ENCODE measurements at regions not wholly inside any gene's neighbourhood (a gene's known extent, or its start where the extent isn't known, plus 50 kb on each side); places are given as distances from the start of the nearest gene placed in this dataset.

GRCh38 chr18:66325251-66325650 is 278.6 kb downstream of the CDH19 start:
- TF ChIP-seq EZH2 (IDR thresholded peaks at IDR 0.05) (no peak), POLR2AphosphoS5 (IDR thresholded peaks at IDR 0.05; ENCODE audit: borderline replicate concordance, low read depth, low read length) (no peak), FOXP2 (optimal IDR thresholded peaks at IDR 0.05; ENCODE audit: control extremely low read depth, extremely low read length, insufficient read depth) (no peak)
- no peak for DNase-seq (ENCODE audit: low read depth, low spot score)
- no peaks in the 10 kb centered on the region for H3K9me3 ChIP-seq (ENCODE audit: low read depth, low read length)
- no peak overlapping the region for H3K4me3 ChIP-seq
- H3K36me3 ChIP-seq (ENCODE audit: insufficient read depth, low read length), result no peaks in the 10 kb centered on the region
- no peak overlapping the region for H3K27ac ChIP-seq
- no peak overlapping the region for H3K9ac ChIP-seq (ENCODE audit: insufficient read length)

DNA sequence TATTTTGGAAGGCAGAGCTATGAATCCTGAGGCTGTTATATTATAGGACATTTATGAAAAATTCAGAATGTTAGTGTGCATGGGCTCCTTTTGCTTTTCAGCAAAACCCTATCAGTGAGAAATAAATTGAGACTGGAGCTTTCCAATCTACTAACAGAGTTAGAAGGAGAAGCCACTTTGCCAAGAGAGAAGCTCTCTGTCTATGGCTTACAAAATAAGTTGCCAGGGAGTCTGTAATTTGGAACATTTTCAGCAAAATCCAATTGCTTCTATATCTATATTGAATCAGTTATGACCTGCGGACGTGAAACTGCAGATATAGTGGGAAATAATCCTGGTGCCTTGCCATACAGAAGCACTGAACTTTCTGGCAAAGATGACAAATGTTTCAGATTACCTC is 279.3 kb downstream of the CDH19 start:
- no peak overlapping the region for H3K27ac ChIP-seq
- H3K4me3 ChIP-seq, result no peak overlapping the region
- DNase-seq (ENCODE audit: low read depth, low spot score), result no peak
- no peak overlapping the region for H3K9ac ChIP-seq (ENCODE audit: insufficient read length)
- no peak for TF ChIP-seq FOXP2 (optimal IDR thresholded peaks at IDR 0.05; ENCODE audit: control extremely low read depth, extremely low read length, insufficient read depth)
- no peak for TF ChIP-seq EZH2 (IDR thresholded peaks at IDR 0.05)
- no peak for TF ChIP-seq POLR2AphosphoS5 (IDR thresholded peaks at IDR 0.05; ENCODE audit: borderline replicate concordance, low read depth, low read length)
- no peaks in the 10 kb centered on the region for H3K36me3 ChIP-seq (ENCODE audit: insufficient read depth, low read length)
- no peaks in the 10 kb centered on the region for H3K9me3 ChIP-seq (ENCODE audit: low read depth, low read length)

DNA sequence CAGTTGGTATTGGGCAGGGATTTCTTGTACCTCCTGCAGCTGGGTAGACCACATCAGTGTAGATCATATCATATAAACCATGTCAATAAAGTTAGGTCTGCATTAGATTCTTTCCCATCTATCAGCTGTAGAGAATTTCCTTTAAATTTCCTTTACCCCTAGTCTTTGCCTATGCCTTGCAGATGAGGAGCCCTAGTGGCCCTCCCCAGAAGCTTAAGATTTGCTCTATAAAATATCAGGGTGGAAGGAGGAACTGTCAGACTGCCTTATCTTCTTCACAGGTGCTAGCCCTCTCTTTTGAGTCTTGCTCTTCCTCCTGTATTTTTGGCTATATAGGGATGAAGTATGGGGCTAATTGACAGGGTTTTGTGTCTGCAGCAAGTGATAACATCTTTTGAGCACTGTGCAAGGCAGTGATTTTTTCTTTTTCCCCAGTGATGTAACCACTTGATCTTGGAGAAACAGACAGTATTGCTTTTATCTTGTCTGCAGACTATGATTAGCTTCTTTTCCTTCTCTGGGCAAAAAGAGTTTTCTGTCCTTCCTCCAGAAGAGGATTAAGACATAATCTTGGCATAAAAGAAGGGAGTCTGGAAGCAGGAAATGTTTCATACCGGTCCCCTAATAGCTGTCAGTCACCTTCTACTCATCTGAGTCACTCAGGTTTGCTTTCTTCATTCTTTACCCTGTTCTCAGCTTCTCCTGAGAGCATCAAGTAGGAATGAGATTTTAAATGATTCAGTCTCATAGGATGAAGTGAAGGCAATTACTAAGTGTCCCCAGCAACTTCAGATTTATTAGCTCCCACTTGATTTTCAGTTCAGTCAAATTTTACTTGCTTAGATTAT is 286.4 kb downstream of the CDH19 start:
- Histone ChIP-seq H3K9me3 (ENCODE audit: low read depth, low read length) (no peaks in the 10 kb centered on the region), H3K9ac (ENCODE audit: insufficient read length) (no peak overlapping the region), H3K36me3 (ENCODE audit: insufficient read depth, low read length) (no peaks in the 10 kb centered on the region), H3K27ac (no peak overlapping the region), H3K4me3 (no peak overlapping the region)
- no peak for TF ChIP-seq EZH2 (IDR thresholded peaks at IDR 0.05)
- TF ChIP-seq FOXP2 (optimal IDR thresholded peaks at IDR 0.05; ENCODE audit: control extremely low read depth, extremely low read length, insufficient read depth), result no peak
- DNase-seq (ENCODE audit: low read depth, low spot score), result no peak

DNA sequence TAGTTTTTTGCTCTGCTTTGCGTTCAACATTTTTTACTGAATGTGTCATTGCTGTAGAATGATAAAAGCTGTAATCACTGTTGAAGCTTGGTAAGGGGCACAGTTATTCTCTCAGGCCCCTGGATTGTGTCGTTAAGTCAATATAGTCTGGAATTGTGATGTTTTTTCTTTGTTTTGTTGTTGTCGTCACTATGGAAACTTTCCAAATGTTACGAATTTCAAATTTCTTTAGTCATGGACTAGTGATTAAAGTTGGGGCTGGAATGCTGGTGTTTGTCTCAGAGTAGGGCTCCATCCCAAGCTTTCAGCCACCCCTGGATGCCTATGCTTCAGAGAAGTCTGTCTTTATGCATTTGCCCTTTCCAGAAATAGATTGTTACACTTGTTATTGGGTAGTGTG is 287.2 kb downstream of the CDH19 start:
- no peak overlapping the region for H3K4me3 ChIP-seq
- H3K27ac ChIP-seq, result no peak overlapping the region
- no peaks in the 10 kb centered on the region for H3K9me3 ChIP-seq (ENCODE audit: low read depth, low read length)
- H3K36me3 ChIP-seq (ENCODE audit: insufficient read depth, low read length), result no peaks in the 10 kb centered on the region
- TF ChIP-seq FOXP2 (optimal IDR thresholded peaks at IDR 0.05; ENCODE audit: control extremely low read depth, extremely low read length, insufficient read depth) (no peak), POLR2AphosphoS5 (IDR thresholded peaks at IDR 0.05; ENCODE audit: borderline replicate concordance, low read depth, low read length) (no peak)
- no peak overlapping the region for H3K9ac ChIP-seq (ENCODE audit: insufficient read length)
- no peak for DNase-seq (ENCODE audit: low read depth, low spot score)

GRCh38 chr18:66300141-66300540 is 303.7 kb downstream of the CDH19 start:
- no peak for TF ChIP-seq FOXP2 (optimal IDR thresholded peaks at IDR 0.05; ENCODE audit: control extremely low read depth, extremely low read length, insufficient read depth)
- no peak overlapping the region for H3K4me3 ChIP-seq

DNA sequence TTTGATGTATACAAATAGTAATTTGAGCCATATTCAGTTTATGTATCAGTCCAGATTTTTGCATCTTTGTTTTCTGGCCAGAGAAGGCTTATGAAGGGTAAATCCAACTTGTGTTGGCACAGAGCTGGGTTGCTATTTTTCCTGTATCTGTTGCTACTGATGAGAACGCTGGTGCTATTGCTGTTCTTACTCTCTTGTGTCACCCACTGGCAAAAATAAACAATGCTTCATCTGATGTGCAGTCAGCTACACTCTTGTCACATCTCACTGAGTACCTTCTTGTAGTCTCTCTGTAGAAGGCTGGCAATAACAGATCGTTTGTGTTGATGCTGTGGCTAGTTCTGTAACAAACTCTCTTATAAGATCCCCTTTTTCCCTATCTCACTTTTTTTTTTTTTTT is 323.4 kb downstream of the CDH19 start:
- TF ChIP-seq FOXP2 (optimal IDR thresholded peaks at IDR 0.05; ENCODE audit: control extremely low read depth, extremely low read length, insufficient read depth), result no peak
- no peak for TF ChIP-seq POLR2AphosphoS5 (IDR thresholded peaks at IDR 0.05; ENCODE audit: borderline replicate concordance, low read depth, low read length)
- no peak for TF ChIP-seq EZH2 (IDR thresholded peaks at IDR 0.05)
- no peak overlapping the region for H3K4me3 ChIP-seq
- H3K36me3 ChIP-seq (ENCODE audit: insufficient read depth, low read length), result no peaks in the 10 kb centered on the region

More at GRCh38 chr18:66300141-66300540, 303.7 kb downstream of the CDH19 start:
- Histone ChIP-seq H3K9ac (ENCODE audit: insufficient read length) (no peak overlapping the region), H3K27ac (no peak overlapping the region), H3K9me3 (ENCODE audit: low read depth, low read length) (no peaks in the 10 kb centered on the region), H3K36me3 (ENCODE audit: insufficient read depth, low read length) (no peaks in the 10 kb centered on the region)
- DNase-seq (ENCODE audit: low read depth, low spot score), result no peak

GRCh38 chr18:66271962-66272361 is 331.9 kb downstream of the CDH19 start:
- Histone ChIP-seq H3K9me3 (ENCODE audit: low read depth, low read length) (no peaks in the 10 kb centered on the region), H3K27ac (no peak overlapping the region), H3K36me3 (ENCODE audit: insufficient read depth, low read length) (no peaks in the 10 kb centered on the region), H3K9ac (ENCODE audit: insufficient read length) (no peak overlapping the region), H3K4me3 (no peak overlapping the region)
- TF ChIP-seq POLR2AphosphoS5 (IDR thresholded peaks at IDR 0.05; ENCODE audit: borderline replicate concordance, low read depth, low read length) (no peak), FOXP2 (optimal IDR thresholded peaks at IDR 0.05; ENCODE audit: control extremely low read depth, extremely low read length, insufficient read depth) (no peak), EZH2 (IDR thresholded peaks at IDR 0.05) (no peak)
- peak; percentile 20 for DNase-seq (ENCODE audit: low read depth, low spot score)

More for the DNA sequence above, 323.4 kb downstream of the CDH19 start:
- no peak overlapping the region for H3K9ac ChIP-seq (ENCODE audit: insufficient read length)
- H3K9me3 ChIP-seq (ENCODE audit: low read depth, low read length), result no peaks in the 10 kb centered on the region
- no peak overlapping the region for H3K27ac ChIP-seq
- no peak for DNase-seq (ENCODE audit: low read depth, low spot score)

GRCh38 chr18:66264130-66264529 is 339.8 kb downstream of the CDH19 start:
- Histone ChIP-seq H3K9me3 (ENCODE audit: low read depth, low read length) (no peaks in the 10 kb centered on the region), H3K9ac (ENCODE audit: insufficient read length) (no peak overlapping the region)
- TF ChIP-seq FOXP2 (optimal IDR thresholded peaks at IDR 0.05; ENCODE audit: control extremely low read depth, extremely low read length, insufficient read depth) (no peak), EZH2 (IDR thresholded peaks at IDR 0.05) (no peak), POLR2AphosphoS5 (IDR thresholded peaks at IDR 0.05; ENCODE audit: borderline replicate concordance, low read depth, low read length) (no peak)

DNA sequence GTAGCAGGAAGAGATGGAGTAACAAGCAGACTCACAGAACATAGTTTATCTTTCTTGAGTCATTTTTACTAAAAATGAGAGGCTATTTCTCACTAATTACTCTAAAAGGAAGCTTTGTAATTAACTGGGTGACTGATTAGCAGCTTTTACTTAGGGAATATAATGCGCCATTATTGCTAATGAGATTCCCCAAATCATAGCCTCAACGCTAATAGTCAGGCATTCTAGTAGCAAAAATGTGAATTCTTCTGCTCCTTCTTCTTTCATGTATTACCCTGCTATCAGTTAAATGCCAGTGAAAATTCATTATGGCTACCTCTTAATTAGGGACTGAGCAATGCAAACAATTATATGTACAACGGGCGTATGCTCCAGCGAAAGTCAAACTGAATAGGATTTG is 349.8 kb downstream of the CDH19 start:
- DNase-seq (ENCODE audit: low read depth, low spot score), result no peak
- no peak overlapping the region for H3K4me3 ChIP-seq
- H3K9me3 ChIP-seq (ENCODE audit: low read depth, low read length), result no peaks in the 10 kb centered on the region
- H3K9ac ChIP-seq (ENCODE audit: insufficient read length), result no peak overlapping the region
- TF ChIP-seq FOXP2 (optimal IDR thresholded peaks at IDR 0.05; ENCODE audit: control extremely low read depth, extremely low read length, insufficient read depth), result no peak
- TF ChIP-seq POLR2AphosphoS5 (IDR thresholded peaks at IDR 0.05; ENCODE audit: borderline replicate concordance, low read depth, low read length), result no peak
- no peak for TF ChIP-seq EZH2 (IDR thresholded peaks at IDR 0.05)
- H3K36me3 ChIP-seq (ENCODE audit: insufficient read depth, low read length), result no peaks in the 10 kb centered on the region
- no peak overlapping the region for H3K27ac ChIP-seq

More at GRCh38 chr18:66264130-66264529, 339.8 kb downstream of the CDH19 start:
- no peak overlapping the region for H3K27ac ChIP-seq
- DNase-seq (ENCODE audit: low read depth, low spot score), result no peak
- H3K4me3 ChIP-seq, result no peak overlapping the region
- H3K36me3 ChIP-seq (ENCODE audit: insufficient read depth, low read length), result no peaks in the 10 kb centered on the region
